ENCODE measurements at regions not wholly inside any gene's neighbourhood (a gene's known extent, or its start where the extent isn't known, plus 50 kb on each side); places are given as distances from the start of the nearest gene placed in this dataset.

GRCh38 chr13:100842136-100842535 is 167.5 kb upstream of the TMTC4 start:
- Mint-ChIP-seq H3K36me3 (ENCODE audit: low read depth) (no peaks in the 10 kb centered on the region), H3K27ac (no peak overlapping the region), H3K27me3 (peaks cover 2% of the 10 kb centered on the region), H3K4me1 (no peaks in the 10 kb centered on the region), H3K9me3 (no peaks in the 10 kb centered on the region), H3K4me3 (no peak overlapping the region)
- intact Hi-C loops (cut with micrococcal nuclease), result no loop called here
- TF ChIP-seq CTCF (IDR thresholded peaks at IDR 0.05), result no peak
- ATAC-seq (ENCODE audit: low read depth) (no peak), DNase-seq (no peak)
- POLR2A ChIA-PET, result no interaction called here
- CTCF ChIA-PET, result no interaction called here

GRCh38 chr13:100838387-100838786 is 163.8 kb upstream of the TMTC4 start:
- intact Hi-C loops (cut with micrococcal nuclease), result no loop called here
- H3K36me3 Mint-ChIP-seq (ENCODE audit: low read depth), result no peaks in the 10 kb centered on the region
- ChIA-PET POLR2A (no interaction called here), CTCF (no interaction called here)
- H3K4me3 Mint-ChIP-seq, result no peak overlapping the region
- peaks cover 2% of the 10 kb centered on the region for H3K27me3 Mint-ChIP-seq
- TF ChIP-seq CTCF (IDR thresholded peaks at IDR 0.05), result no peak
- no peaks in the 10 kb centered on the region for H3K9me3 Mint-ChIP-seq
- H3K27ac Mint-ChIP-seq, result no peak overlapping the region
- no peaks in the 10 kb centered on the region for H3K4me1 Mint-ChIP-seq
- DNase-seq, result no peak
- no peak for ATAC-seq (ENCODE audit: low read depth)

- H3K9me3 Mint-ChIP-seq, result no peaks in the 10 kb centered on the region
These were observed 163.0 kb upstream of the TMTC4 start for GRCh38 chr13:100837631-100838030.

GRCh38 chr13:100836711-100837110 is 162.1 kb upstream of the TMTC4 start:
- ATAC-seq (ENCODE audit: low read depth) (no peak), DNase-seq (no peak)
- intact Hi-C loops (cut with micrococcal nuclease), result no loop called here
- Mint-ChIP-seq H3K4me3 (no peak overlapping the region), H3K36me3 (ENCODE audit: low read depth) (no peaks in the 10 kb centered on the region), H3K27ac (no peak overlapping the region), H3K4me1 (no peaks in the 10 kb centered on the region), H3K27me3 (peaks cover 2% of the 10 kb centered on the region), H3K9me3 (no peaks in the 10 kb centered on the region)
- CTCF ChIA-PET, result no interaction called here
- no peak for TF ChIP-seq CTCF (IDR thresholded peaks at IDR 0.05)
- POLR2A ChIA-PET, result no interaction called here

More at GRCh38 chr13:100837631-100838030, 163.0 kb upstream of the TMTC4 start:
- no peaks in the 10 kb centered on the region for H3K4me1 Mint-ChIP-seq
- ChIA-PET POLR2A (no interaction called here), CTCF (no interaction called here)
- ATAC-seq (ENCODE audit: low read depth), result no peak
- TF ChIP-seq CTCF (IDR thresholded peaks at IDR 0.05), result no peak
- no peaks in the 10 kb centered on the region for H3K36me3 Mint-ChIP-seq (ENCODE audit: low read depth)
- DNase-seq, result no peak
- H3K27ac Mint-ChIP-seq, result no peak overlapping the region
- no peak overlapping the region for H3K4me3 Mint-ChIP-seq
- intact Hi-C loops (cut with micrococcal nuclease), result no loop called here
- peaks cover 2% of the 10 kb centered on the region for H3K27me3 Mint-ChIP-seq

GRCh38 chr13:100835695-100836094 is 161.1 kb upstream of the TMTC4 start:
- intact Hi-C loops (cut with micrococcal nuclease), result no loop called here
- ATAC-seq (ENCODE audit: low read depth) (no peak), DNase-seq (no peak)
- Mint-ChIP-seq H3K36me3 (ENCODE audit: low read depth) (no peaks in the 10 kb centered on the region), H3K9me3 (no peaks in the 10 kb centered on the region), H3K4me3 (no peak overlapping the region), H3K27me3 (peaks cover 2% of the 10 kb centered on the region), H3K27ac (no peak overlapping the region), H3K4me1 (no peaks in the 10 kb centered on the region)
- CTCF ChIA-PET, result no interaction called here
- POLR2A ChIA-PET, result no interaction called here
- TF ChIP-seq CTCF (IDR thresholded peaks at IDR 0.05), result no peak

Data from activated B cell treated with CpG ODN at 0.5 μM for 24 hours (primary cell).